Liver (tissue), 8 donors: ENCODE measurements at regions not wholly inside any gene's neighbourhood (a gene's known extent, or its start where the extent isn't known, plus 50 kb on each side); places are given as distances from the start of the nearest gene placed in this dataset.

Experiments used
- DNase-seq: peaks from one replicate; pipeline ENCODE4 v3.0.0-alpha.2; 2017; ENCODE audit warnings: low spot score
- H3K27ac ChIP-seq, 2 donors: one replicate each; pipeline ENCODE4 v1.7.0; 2013; ENCODE audit warnings: inconsistent platforms in 2 of 2, low read length in 2 of 2, control low read depth in 1 of 2, low read depth in 1 of 2, mild to moderate bottlenecking in 1 of 2
- H3K27me3 ChIP-seq, 4 donors: one replicate each; pipeline versions ENCODE4 v1.6.1 to v1.7.0; 2013; ENCODE audit warnings: low read length in 3 of 4, inconsistent platforms in 1 of 4, mild to moderate bottlenecking in 1 of 4, moderate library complexity in 1 of 4; ENCODE audit not compliant: control insufficient read depth in 4 of 4, insufficient read depth in 4 of 4
- H3K36me3 ChIP-seq, 4 donors: one replicate each; pipeline versions ENCODE4 v1.6.1 to v1.7.0; 2013; ENCODE audit warnings: low read length in 3 of 4, mild to moderate bottlenecking in 3 of 4, low read depth in 1 of 4, moderate library complexity in 1 of 4; ENCODE audit not compliant: control insufficient read depth in 4 of 4, insufficient read depth in 3 of 4
- H3K4me1 ChIP-seq, 4 donors: one replicate each; pipeline versions ENCODE4 v1.6.1 to v1.7.0; 2013; ENCODE audit warnings: low read length in 3 of 4, mild to moderate bottlenecking in 3 of 4, moderate library complexity in 1 of 4; ENCODE audit not compliant: control insufficient read depth in 4 of 4, insufficient read depth in 4 of 4
- H3K4me3 ChIP-seq, 3 donors: one replicate each; pipeline versions ENCODE4 v1.6.1 to v1.7.0; 2013; ENCODE audit warnings: low read length in 3 of 3, control low read depth in 1 of 3, low read depth in 1 of 3, mild to moderate bottlenecking in 1 of 3
- H3K9ac ChIP-seq, 2 donors: one replicate each; pipeline ENCODE4 v1.7.0; 2013; ENCODE audit warnings: low read length in 2 of 2, mild to moderate bottlenecking in 2 of 2, moderate library complexity in 2 of 2, control low read depth in 1 of 2, low read depth in 1 of 2
- H3K9me3 ChIP-seq, 4 donors: one replicate each; pipeline versions ENCODE4 v1.6.1 to v1.7.0; 2013; ENCODE audit warnings: low read length in 3 of 4; ENCODE audit not compliant: control insufficient read depth in 4 of 4
- EGR1 ChIP-seq, 2 donors: IDR thresholded peaks; 2 replicates each; pipeline ENCODE4 v1.6.1; 2016 to 2018; ENCODE audit warnings: antibody characterized with exemption in 2 of 2, low read depth in 2 of 2
- FOXA1 ChIP-seq: IDR thresholded peaks from 2 replicates; pipeline ENCODE4 v1.6.1; 2016; ENCODE audit warnings: antibody characterized with exemption
- FOXA2 ChIP-seq: IDR thresholded peaks from 2 replicates; pipeline ENCODE4 v1.6.1; 2016; ENCODE audit warnings: antibody characterized with exemption
- HNF4A ChIP-seq, 2 donors: conservative IDR thresholded peaks; 2 replicates each; pipeline ENCODE4 v1.6.1; 2016; ENCODE audit warnings: antibody characterized with exemption in 2 of 2, mild to moderate bottlenecking in 2 of 2
- HNF4G ChIP-seq: IDR thresholded peaks from 2 replicates; pipeline ENCODE4 v1.6.1; 2016; ENCODE audit warnings: antibody characterized with exemption
- JUND ChIP-seq, 2 donors: IDR thresholded peaks; 2 replicates each; pipeline ENCODE4 v1.6.1; 2016; ENCODE audit warnings: antibody characterized with exemption in 2 of 2
- RXRA ChIP-seq, 2 donors: IDR thresholded peaks; 2 replicates each; pipeline ENCODE4 v1.6.1; 2017 to 2018; ENCODE audit warnings: antibody characterized with exemption in 2 of 2, mild to moderate bottlenecking in 1 of 2
- TAF1 ChIP-seq: conservative IDR thresholded peaks from 2 replicates; pipeline ENCODE4 v1.6.1; 2016; ENCODE audit warnings: antibody characterized with exemption, mild to moderate bottlenecking
- YY1 ChIP-seq: IDR thresholded peaks from 2 replicates; pipeline ENCODE4 v1.6.1; 2016; ENCODE audit warnings: antibody characterized with exemption, mild to moderate bottlenecking
- WGBS: extraction: QIAGEN DNeasy Blood & Tissue Kit; methylation state at CpG from one replicate; pipeline ENCODE4 v1.1.7; 2013; 5-methylcytosine and 5-hydroxymethylcytosine counted together
- TF ChIP-seq, protein P1 (sequence below): IDR thresholded peaks from 2 replicates; pipeline ENCODE4 v1.6.1; 2016; ENCODE audit warnings: antibody characterized with exemption
- TF ChIP-seq, protein P2 (sequence below): fragments of 150-350 bp; IDR thresholded peaks from 2 replicates; pipeline ENCODE4 v1.5.1; 2017; ENCODE audit warnings: improper control_type of control experiment, low read depth, low read length; ENCODE audit not compliant: missing input control
- TF ChIP-seq, protein P3 (sequence below): IDR thresholded peaks from 2 replicates; pipeline ENCODE4 v1.6.1; 2016; ENCODE audit warnings: antibody characterized with exemption, mild to moderate bottlenecking
- TF ChIP-seq, protein P4 (sequence below): IDR thresholded peaks from 2 replicates; pipeline ENCODE4 v1.6.1; 2016; ENCODE audit warnings: antibody characterized with exemption
- donor health status: healthy.
- donor health status: healthy.
- donor health status: healthy.
- donor health status: healthy.
- donor health status: healthy.

DNA sequence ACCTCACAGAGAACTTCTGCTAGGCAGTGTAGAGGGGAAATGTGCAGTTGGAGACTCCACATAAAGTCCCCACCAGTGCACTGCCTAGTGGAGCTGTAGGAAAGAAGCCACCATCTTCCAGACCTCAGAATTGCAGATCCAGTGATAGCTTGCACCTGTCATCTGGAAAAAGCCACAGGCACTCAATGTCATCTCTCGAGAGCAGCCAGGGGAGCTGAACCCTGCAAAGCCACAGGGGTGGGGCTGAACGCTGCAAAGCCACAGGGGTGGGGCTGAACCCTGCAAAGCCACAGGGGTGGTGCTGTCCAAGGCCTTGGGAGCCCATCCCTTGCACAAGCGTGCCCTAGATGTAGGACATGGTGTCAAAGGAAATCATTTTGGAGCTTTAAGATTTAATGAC, 1226.3 kb downstream of the PCDH7 start:
- no peaks in the 10 kb centered on the region for H3K9me3 ChIP-seq
- H3K27ac ChIP-seq: no peak overlapping the region
- H3K4me3 ChIP-seq: no peak overlapping the region
- no peak for DNase-seq
- TF ChIP-seq, protein P1, sequence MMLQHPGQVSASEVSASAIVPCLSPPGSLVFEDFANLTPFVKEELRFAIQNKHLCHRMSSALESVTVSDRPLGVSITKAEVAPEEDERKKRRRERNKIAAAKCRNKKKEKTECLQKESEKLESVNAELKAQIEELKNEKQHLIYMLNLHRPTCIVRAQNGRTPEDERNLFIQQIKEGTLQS: no peak
- TF ChIP-seq, protein P2, sequence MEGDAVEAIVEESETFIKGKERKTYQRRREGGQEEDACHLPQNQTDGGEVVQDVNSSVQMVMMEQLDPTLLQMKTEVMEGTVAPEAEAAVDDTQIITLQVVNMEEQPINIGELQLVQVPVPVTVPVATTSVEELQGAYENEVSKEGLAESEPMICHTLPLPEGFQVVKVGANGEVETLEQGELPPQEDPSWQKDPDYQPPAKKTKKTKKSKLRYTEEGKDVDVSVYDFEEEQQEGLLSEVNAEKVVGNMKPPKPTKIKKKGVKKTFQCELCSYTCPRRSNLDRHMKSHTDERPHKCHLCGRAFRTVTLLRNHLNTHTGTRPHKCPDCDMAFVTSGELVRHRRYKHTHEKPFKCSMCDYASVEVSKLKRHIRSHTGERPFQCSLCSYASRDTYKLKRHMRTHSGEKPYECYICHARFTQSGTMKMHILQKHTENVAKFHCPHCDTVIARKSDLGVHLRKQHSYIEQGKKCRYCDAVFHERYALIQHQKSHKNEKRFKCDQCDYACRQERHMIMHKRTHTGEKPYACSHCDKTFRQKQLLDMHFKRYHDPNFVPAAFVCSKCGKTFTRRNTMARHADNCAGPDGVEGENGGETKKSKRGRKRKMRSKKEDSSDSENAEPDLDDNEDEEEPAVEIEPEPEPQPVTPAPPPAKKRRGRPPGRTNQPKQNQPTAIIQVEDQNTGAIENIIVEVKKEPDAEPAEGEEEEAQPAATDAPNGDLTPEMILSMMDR: no peak
- TF ChIP-seq, protein P3, sequence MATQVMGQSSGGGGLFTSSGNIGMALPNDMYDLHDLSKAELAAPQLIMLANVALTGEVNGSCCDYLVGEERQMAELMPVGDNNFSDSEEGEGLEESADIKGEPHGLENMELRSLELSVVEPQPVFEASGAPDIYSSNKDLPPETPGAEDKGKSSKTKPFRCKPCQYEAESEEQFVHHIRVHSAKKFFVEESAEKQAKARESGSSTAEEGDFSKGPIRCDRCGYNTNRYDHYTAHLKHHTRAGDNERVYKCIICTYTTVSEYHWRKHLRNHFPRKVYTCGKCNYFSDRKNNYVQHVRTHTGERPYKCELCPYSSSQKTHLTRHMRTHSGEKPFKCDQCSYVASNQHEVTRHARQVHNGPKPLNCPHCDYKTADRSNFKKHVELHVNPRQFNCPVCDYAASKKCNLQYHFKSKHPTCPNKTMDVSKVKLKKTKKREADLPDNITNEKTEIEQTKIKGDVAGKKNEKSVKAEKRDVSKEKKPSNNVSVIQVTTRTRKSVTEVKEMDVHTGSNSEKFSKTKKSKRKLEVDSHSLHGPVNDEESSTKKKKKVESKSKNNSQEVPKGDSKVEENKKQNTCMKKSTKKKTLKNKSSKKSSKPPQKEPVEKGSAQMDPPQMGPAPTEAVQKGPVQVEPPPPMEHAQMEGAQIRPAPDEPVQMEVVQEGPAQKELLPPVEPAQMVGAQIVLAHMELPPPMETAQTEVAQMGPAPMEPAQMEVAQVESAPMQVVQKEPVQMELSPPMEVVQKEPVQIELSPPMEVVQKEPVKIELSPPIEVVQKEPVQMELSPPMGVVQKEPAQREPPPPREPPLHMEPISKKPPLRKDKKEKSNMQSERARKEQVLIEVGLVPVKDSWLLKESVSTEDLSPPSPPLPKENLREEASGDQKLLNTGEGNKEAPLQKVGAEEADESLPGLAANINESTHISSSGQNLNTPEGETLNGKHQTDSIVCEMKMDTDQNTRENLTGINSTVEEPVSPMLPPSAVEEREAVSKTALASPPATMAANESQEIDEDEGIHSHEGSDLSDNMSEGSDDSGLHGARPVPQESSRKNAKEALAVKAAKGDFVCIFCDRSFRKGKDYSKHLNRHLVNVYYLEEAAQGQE: no peak
- no peak for TF ChIP-seq JUND (IDR thresholded peaks at IDR 0.05)
- no peak for TF ChIP-seq YY1
- TF ChIP-seq EGR1 (IDR thresholded peaks at IDR 0.05; ENCODE audit: low read depth in 2 of 2): no peak
- TF ChIP-seq HNF4G: no peak
- H3K4me1 ChIP-seq: no peaks in the 10 kb centered on the region
- H3K27me3 ChIP-seq: peaks cover 0 to 3% (median 0%) of the 10 kb centered on the region in 4 donors
- 26% methylated on average over 3 of the region's 3 CpGs for WGBS
- H3K36me3 ChIP-seq: no peaks in the 10 kb centered on the region
- H3K9ac ChIP-seq: no peak overlapping the region

DNA sequence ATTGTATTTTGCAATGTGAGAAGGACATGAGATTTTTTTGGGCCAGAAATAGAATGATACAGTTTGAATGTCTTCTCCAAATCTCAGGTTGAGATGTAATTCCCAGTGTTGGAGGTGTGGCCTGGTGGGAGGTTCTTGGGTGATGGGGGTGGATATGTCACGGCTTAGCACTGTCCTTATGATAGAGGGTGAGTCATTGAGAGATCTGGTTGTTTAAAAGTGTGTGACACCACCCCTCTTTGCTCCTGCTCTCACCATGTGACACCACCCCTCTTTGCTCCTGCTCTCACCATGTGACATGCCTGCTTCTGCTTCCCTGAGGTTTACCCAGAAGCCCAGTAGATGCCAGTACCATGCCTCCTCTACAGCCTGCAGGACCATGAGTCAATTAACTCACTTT, 1226.9 kb downstream of the PCDH7 start:
- DNase-seq: no peak
- no peak overlapping the region for H3K4me3 ChIP-seq
- H3K9me3 ChIP-seq: no peaks in the 10 kb centered on the region
- TF ChIP-seq RXRA (IDR thresholded peaks at IDR 0.05) (no peak), HNF4G (no peak), FOXA2 (no peak), HNF4A (conservative IDR thresholded peaks at IDR 0.05) (no peak), EGR1 (IDR thresholded peaks at IDR 0.05; ENCODE audit: low read depth in 2 of 2) (no peak), FOXA1 (no peak), TAF1 (no peak)
- TF ChIP-seq, protein P1: no peak
- TF ChIP-seq, protein P2: no peak
- TF ChIP-seq, protein P4, sequence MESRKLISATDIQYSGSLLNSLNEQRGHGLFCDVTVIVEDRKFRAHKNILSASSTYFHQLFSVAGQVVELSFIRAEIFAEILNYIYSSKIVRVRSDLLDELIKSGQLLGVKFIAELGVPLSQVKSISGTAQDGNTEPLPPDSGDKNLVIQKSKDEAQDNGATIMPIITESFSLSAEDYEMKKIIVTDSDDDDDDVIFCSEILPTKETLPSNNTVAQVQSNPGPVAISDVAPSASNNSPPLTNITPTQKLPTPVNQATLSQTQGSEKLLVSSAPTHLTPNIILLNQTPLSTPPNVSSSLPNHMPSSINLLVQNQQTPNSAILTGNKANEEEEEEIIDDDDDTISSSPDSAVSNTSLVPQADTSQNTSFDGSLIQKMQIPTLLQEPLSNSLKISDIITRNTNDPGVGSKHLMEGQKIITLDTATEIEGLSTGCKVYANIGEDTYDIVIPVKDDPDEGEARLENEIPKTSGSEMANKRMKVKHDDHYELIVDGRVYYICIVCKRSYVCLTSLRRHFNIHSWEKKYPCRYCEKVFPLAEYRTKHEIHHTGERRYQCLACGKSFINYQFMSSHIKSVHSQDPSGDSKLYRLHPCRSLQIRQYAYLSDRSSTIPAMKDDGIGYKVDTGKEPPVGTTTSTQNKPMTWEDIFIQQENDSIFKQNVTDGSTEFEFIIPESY: no peak
- no peak overlapping the region for H3K9ac ChIP-seq
- H3K27ac ChIP-seq: no peak overlapping the region
- WGBS: 68% methylated on average over 1 of the region's 1 CpG
- H3K4me1 ChIP-seq: no peaks in the 10 kb centered on the region
- peaks cover 0 to 3% (median 0%) of the 10 kb centered on the region in 4 donors for H3K27me3 ChIP-seq
- H3K36me3 ChIP-seq: no peaks in the 10 kb centered on the region
